GM19328 (cell line): ENCODE measurements at regions not wholly inside any gene's neighbourhood (a gene's known extent, or its start where the extent isn't known, plus 50 kb on each side); places are given as distances from the start of the nearest gene placed in this dataset.
"Not testable (repeated sequence)": the region's sequence is repeated elsewhere in the genome, so short reads cannot be mapped to it uniquely, and the experiment has no call there.

Experiments
- ATAC-seq: cut with Tn5 transposase; IDR thresholded peaks from one replicate; pipeline ENCODE4 v1.9.1; 2021; ENCODE audit warnings: mild to moderate bottlenecking, moderate library complexity; ENCODE audit not compliant: unreplicated experiment

DNA sequence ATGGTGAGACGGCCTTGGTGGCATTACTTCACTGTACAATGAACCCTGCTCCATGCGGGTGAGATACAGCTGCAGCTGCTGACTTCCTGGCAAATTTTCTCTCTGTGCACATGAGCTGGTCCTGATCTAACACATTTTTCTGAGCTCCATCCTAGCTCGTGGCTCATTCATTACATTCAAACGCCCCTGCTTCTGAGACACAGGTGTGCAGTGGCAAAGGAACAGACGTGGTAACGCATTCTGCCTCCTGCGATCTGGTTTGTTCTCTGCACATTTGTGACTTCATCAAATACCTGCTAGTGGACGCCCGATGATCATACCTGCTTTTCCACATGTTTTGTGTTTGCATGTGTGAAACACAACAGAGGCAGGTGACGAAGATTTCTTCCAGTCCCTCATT is 189.6 kb upstream of the PDE10A start:
- ATAC-seq = no peak

- ATAC-seq = peak; percentile 93
Observed at GRCh38 chr6:165850434-165851019, 187.5 kb upstream of the PDE10A start.

- ATAC-seq = no peak
Observed at GRCh38 chr6:165849534-165850430, 186.7 kb upstream of the PDE10A start.

- ATAC-seq = no peak
Observed at GRCh38 chr6:165848086-165848426, 185.0 kb upstream of the PDE10A start.

DNA sequence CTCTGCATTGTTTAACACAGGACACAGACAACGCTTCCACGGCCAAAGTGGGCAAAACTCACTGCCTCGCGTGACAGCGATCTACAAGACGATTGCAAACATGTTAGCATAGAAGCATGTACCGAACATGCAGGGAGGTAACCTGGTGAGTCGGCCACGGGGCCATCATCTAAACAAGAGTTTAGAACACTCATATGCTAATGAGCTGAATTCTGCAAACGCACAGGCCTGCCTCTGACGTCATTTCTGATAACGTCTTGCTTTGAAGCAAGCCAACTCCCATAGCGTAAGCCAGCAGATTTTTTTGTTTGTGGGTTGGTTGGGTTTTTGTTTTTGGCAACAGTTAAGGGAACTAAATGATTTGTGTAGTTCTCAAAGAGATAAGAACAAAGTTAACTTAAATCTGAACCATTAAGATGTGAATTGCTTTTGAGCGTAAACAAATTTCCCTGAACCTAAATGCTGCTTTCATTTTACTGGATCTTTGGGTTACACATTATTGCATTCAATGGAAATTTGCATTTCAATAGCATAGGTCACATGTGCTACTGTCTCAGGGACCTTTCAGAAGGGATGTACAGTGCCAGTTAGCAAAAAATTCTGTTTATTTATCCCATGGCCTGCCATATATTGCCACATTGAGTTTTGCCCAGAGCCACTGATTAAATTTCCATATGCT is 184.5 kb upstream of the PDE10A start:
- no peak for ATAC-seq

- ATAC-seq = no peak
Observed at GRCh38 chr6:165846123-165846966, 183.3 kb upstream of the PDE10A start.

DNA sequence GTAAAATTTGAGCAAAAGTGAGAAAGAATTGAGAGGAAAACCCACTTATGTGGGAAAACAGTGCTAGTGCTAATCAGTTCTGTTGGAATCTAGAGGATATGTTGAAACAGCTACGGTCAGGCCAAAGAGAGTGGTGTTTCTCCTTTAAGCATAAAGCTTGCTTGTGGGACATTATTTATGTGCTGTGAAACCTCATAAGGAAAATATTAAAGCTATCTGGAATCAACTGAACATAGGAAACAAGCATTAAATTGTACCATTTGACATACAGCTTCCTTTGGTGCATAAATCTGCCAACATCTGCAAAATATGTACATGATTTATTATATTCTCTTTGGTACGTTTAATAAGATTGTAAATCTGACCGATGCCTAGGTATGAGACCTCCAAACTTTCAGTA is 182.5 kb upstream of the PDE10A start:
- no peak for ATAC-seq

DNA sequence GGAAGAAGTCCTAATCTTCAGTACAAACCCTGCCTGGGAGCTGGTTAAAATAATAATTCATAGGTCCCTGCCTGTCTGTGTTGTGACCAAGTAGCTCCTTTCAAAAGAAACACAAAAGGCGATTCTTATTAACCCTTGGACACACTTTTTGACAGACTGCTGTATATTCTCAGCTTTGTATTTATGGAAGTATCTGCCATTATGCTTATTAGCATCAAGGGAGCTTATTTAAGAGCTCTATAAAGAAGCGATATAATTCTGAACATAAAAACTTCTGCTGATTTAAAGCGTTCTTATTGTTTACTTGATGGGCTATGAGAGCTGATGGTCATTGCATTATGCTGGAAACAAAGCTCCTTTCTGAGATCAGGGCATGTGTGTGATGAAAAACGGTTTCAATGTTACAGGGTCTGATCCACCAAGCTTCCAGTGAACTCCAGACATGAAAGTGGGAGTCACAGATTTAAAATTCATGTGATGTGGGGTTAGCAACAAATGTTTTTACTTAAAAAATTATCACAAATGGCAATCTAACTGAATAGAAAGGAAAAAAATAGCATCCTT is 181.8 kb upstream of the PDE10A start:
- no peak for ATAC-seq

DNA sequence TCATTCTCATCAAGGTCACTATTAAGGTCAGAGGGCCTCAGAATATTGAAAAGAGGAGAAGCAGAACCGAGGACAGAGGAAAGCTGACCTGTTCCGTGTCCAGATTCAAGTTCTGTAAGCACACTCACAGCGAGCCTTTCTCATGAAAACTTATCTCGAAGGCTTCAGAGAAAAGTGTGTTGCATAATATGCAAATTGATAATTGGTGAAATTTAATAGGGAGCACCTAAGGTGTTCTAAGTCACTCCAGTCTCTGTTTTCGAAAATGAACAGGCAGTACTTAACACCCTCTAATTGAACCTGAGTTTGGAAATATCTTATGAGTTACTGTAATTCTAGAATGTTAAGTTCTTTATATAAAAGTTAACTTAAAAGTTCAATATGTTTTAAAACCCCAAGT is 181.2 kb upstream of the PDE10A start:
- ATAC-seq = no peak

DNA sequence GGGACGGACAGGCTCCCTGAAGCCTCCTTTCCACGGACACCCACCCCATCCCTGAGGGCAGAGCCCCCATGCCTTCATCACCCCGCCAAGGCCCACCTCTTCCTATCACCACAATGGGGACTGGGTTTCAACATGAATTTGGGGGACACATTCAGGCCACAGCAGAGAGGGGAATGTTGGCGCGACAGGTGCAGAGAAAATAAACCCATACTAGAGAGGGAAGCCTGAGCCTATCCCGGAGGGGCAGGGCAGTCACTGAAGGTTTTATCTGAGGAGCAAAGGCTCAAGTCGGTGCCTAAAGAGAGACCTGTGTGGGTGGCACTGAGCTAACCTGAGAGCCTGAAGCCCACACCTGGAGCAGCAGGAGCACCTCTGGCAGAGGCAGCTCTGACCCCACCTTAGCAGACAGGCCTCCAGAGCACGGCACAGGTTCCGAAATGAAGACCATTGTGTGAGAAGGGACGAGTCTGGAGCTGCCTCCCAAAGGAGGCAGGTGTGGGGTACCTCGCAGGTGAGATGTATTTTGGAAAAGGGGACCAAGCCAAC is 180.6 kb upstream of the PDE10A start:
- ATAC-seq = no peak

DNA sequence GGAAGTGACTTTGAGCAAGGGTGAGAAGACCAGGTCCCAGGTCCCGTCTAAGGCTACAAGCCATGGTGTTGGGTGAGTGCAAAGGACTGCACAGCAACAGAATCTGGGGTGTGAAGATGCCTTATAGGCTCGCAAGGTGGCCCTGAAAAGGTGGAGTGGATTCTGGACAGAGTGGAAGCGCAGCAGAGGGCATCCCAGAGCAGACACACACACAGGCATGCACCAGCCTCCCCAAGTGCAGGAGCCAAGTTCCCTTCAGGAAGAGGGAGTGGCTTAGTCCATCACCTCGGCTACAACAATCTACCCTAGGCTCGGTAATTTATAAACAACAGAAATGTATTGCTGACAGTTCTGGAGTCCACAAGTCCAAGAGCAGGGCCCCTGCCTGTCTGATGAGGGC is 180.1 kb upstream of the PDE10A start:
- ATAC-seq = no peak

DNA sequence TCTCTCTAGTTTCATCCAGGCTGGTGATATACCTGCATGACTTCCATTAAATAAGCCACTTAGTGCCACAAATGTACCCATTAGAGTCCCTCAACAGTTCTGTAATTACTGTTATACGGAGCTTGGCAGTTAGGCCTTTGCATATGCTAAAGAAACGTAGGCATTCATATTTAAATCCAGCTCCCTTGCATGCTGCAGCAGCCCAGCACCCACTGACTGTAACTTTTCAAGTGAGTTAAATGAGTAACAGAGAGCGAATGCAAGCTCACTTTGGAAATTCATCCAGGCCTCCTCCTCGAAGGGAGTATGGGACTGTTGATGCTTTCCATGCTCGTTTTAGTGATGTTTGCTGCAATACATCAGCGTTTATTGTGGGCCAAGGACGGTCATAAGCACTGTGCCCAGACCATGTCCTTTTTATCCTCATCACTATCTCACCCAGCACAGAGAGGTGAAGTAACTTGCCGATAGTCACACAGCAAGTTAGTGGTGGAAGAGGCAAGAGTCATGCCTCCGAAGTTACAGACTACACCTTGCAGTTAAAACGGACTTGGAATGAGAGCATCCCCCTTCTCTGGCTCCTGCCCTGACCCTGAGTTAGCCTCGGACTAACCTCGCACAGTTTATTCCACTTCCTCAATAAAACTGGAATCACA is 179.4 kb upstream of the PDE10A start:
- ATAC-seq = no peak

DNA sequence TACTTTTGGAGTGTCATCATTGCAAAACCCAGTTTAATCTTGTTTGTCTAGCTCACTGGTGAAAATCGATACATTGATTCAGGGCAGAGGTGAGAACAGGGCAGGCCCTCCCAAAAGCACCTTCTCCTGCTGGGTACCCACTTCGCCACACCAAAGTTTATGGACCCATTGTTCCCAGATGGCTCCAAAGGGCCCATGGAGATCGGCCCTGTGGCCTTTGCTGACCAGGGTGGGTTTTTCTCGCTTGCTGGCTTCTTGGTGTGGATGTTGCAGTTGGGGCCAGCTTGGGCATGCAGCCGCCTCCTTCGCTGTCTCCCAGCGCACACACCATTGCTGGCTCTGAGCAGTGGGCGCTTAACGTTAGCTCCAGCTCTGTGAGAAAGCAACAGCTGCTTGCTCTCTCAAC is 178.1 kb upstream of the PDE10A start:
- ATAC-seq = no peak

DNA sequence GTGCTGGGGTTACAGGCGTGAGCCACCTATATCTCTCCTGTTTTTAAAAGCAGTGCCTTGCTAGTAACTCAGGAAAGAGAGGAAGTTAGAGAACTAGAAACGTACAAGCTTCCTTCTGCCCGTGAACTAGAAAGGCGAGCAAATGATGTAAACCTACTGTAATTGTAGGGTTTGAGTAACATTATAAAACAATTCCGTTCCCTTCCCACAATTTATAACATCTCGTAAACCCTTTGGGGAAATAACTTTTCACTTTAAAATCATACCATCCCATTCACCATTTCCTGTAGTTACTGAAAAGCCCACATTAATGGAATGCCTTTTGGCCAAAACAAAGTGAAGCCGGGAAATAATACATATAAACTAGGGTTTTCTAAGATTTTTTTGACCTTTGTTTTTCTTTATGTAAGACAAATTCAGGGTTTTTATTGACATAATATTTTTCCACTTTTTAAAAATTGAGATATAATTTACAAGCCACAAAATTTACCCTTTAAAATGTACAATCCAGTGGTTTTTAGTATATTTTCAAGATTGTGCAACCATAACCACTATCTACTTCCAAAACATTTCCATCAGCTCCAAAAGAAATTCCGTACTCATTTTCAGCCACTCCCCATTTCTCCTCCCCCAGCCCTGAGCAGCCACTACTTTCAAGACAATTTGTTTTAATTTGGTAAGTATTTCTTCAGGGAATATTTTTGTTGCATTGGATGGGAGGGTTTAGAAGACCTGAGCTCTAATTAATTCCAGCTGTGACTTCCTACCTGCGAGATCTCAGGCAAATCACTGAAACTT is 175.1 kb upstream of the PDE10A start:
- no peak for ATAC-seq

GRCh38 chr6:165836648-165837047 is 173.6 kb upstream of the PDE10A start:
- not testable (repeated sequence) for ATAC-seq

DNA sequence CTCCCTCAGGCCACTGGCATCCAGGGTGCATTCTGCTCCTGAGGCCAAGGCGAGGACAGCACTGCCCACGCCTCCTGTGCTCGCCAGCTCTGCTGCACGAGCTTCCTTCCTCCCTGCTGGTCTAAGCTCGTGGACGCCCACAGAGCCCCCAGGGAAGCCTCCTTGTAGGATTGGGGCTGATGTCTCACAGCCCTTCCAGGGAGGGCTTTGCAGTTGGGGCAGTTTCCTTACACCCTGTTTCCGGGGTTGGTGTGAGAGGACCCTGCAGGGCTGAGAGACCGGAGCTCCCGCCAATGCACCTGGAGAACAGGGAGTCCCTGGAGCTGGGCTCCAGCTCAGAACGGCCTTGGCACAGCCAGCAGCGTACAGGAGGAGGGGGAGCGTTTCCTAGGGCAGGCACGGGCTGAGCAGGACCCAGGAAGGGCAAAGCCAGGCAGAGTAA is 172.4 kb upstream of the PDE10A start:
- no peak for ATAC-seq

- ATAC-seq = no peak
Observed at GRCh38 chr6:165834613-165835259, 171.7 kb upstream of the PDE10A start.

- no peak for ATAC-seq
Observed at GRCh38 chr6:165833355-165833754, 170.3 kb upstream of the PDE10A start.
